ENCODE measurements at regions not wholly inside any gene's neighbourhood (a gene's known extent, or its start where the extent isn't known, plus 50 kb on each side); places are given as distances from the start of the nearest gene placed in this dataset.
"Not testable (repeated sequence)": the region's sequence is repeated elsewhere in the genome, so short reads cannot be mapped to it uniquely, and the experiment has no call there.

GRCh38 chr14:106248321-106249192, 722.2 kb downstream of the TMEM121 start:
- Histone ChIP-seq H3K79me2 (ENCODE audit: control insufficient read depth, insufficient read depth, low read length) (no peaks in the 10 kb centered on the region), H3K4me2 (ENCODE audit: insufficient read depth, low read length) (no peak overlapping the region), H4K20me1 (replicated peaks; ENCODE audit: control insufficient read depth, extremely low read depth, insufficient read depth, low read length) (no peaks in the 10 kb centered on the region), H3K9me3 (replicated peaks; ENCODE audit: control insufficient read depth, insufficient read depth, low read length) (peaks cover 3% of the 10 kb centered on the region), H3K36me3 (ENCODE audit: control insufficient read depth in 2 of 2, extremely low read depth in 1 of 2, insufficient read depth in 2 of 2, low read length in 2 of 2) (no peaks in the 10 kb centered on the region), H2AFZ (ENCODE audit: low read depth, low read length) (no peak overlapping the region), H3K27ac (ENCODE audit: insufficient read depth, low read depth, low read length) (no peak overlapping the region), H3K4me1 (ENCODE audit: control insufficient read depth, extremely low read depth, insufficient read depth, low read length) (no peaks in the 10 kb centered on the region), H3K9me1 (replicated peaks; ENCODE audit: control insufficient read depth, extremely low read depth, insufficient read depth, low read length) (no peaks in the 10 kb centered on the region), H3K4me3 (replicated peaks in 1 of 3; ENCODE audit: insufficient read depth in 1 of 3, low read depth in 1 of 3, low read length in 3 of 3) (no peak overlapping the region), H3K27me3 (ENCODE audit: control insufficient read depth in 2 of 2, insufficient read depth in 2 of 2, low read length in 2 of 2) (no peaks in the 10 kb centered on the region), H3K9ac (replicated peaks; ENCODE audit: extremely low read depth, insufficient read depth, low read length) (no peak overlapping the region)
- ChIA-PET POLR2A (no interaction called here), CTCF (no interaction called here)
- no peak for TF ChIP-seq FOS (IDR thresholded peaks at IDR 0.05; ENCODE audit: borderline replicate concordance, insufficient read depth, low read length)
- no peak for TF ChIP-seq GATA2 (IDR thresholded peaks at IDR 0.05; ENCODE audit: insufficient read depth, insufficient read length, low read depth, low read length)
- no peak for TF ChIP-seq MYC (IDR thresholded peaks at IDR 0.05; ENCODE audit: low read depth, low read length)
- FAIRE-seq (no peak), DNase-seq (ENCODE audit: low read depth, low spot score) (no peak)
- intact Hi-C loops (cut with micrococcal nuclease), result no loop called here
- BruUV-seq (replicated peaks), result no TSS peak
- dilution Hi-C loops (cut with MboI; ENCODE audit: extremely low pct_ligation_motif_present, low sequenced_read_pairs), result no loop called here

- H3K9ac ChIP-seq (replicated peaks; ENCODE audit: extremely low read depth, insufficient read depth, low read length); H4K20me1 ChIP-seq (replicated peaks; ENCODE audit: control insufficient read depth, extremely low read depth, insufficient read depth, low read length); H3K9me3 ChIP-seq (replicated peaks; ENCODE audit: control insufficient read depth, insufficient read depth, low read length); BruUV-seq (replicated peaks); H3K79me2 ChIP-seq (ENCODE audit: control insufficient read depth, insufficient read depth, low read length); intact Hi-C loops (cut with micrococcal nuclease); H3K9me1 ChIP-seq (replicated peaks; ENCODE audit: control insufficient read depth, extremely low read depth, insufficient read depth, low read length); H3K27ac ChIP-seq (ENCODE audit: insufficient read depth, low read depth, low read length); DNase-seq (ENCODE audit: low read depth, low spot score); dilution Hi-C loops (cut with MboI; ENCODE audit: extremely low pct_ligation_motif_present, low sequenced_read_pairs); CTCF ChIA-PET; H3K4me1 ChIP-seq (ENCODE audit: control insufficient read depth, extremely low read depth, insufficient read depth, low read length); FAIRE-seq; H3K4me3 ChIP-seq (replicated peaks in 1 of 3; ENCODE audit: insufficient read depth in 1 of 3, low read depth in 1 of 3, low read length in 3 of 3); H3K36me3 ChIP-seq (ENCODE audit: control insufficient read depth in 2 of 2, extremely low read depth in 1 of 2, insufficient read depth in 2 of 2, low read length in 2 of 2); H3K4me2 ChIP-seq (ENCODE audit: insufficient read depth, low read length); H3K27me3 ChIP-seq (ENCODE audit: control insufficient read depth in 2 of 2, insufficient read depth in 2 of 2, low read length in 2 of 2); POLR2A ChIA-PET; H2AFZ ChIP-seq (ENCODE audit: low read depth, low read length): not testable (repeated sequence)
Observed at GRCh38 chr14:106253995-106254394, 727.6 kb downstream of the TMEM121 start.

- DNase-seq (ENCODE audit: low read depth, low spot score); H2AFZ ChIP-seq (ENCODE audit: low read depth, low read length); H3K9me3 ChIP-seq (replicated peaks; ENCODE audit: control insufficient read depth, insufficient read depth, low read length); BruUV-seq (replicated peaks); H3K4me2 ChIP-seq (ENCODE audit: insufficient read depth, low read length); H3K79me2 ChIP-seq (ENCODE audit: control insufficient read depth, insufficient read depth, low read length); H3K9ac ChIP-seq (replicated peaks; ENCODE audit: extremely low read depth, insufficient read depth, low read length); FAIRE-seq; H3K27ac ChIP-seq (ENCODE audit: insufficient read depth, low read depth, low read length); H3K9me1 ChIP-seq (replicated peaks; ENCODE audit: control insufficient read depth, extremely low read depth, insufficient read depth, low read length); H3K27me3 ChIP-seq (ENCODE audit: control insufficient read depth in 2 of 2, insufficient read depth in 2 of 2, low read length in 2 of 2); intact Hi-C loops (cut with micrococcal nuclease); H3K4me3 ChIP-seq (replicated peaks in 1 of 3; ENCODE audit: insufficient read depth in 1 of 3, low read depth in 1 of 3, low read length in 3 of 3); CTCF ChIA-PET; POLR2A ChIA-PET; H4K20me1 ChIP-seq (replicated peaks; ENCODE audit: control insufficient read depth, extremely low read depth, insufficient read depth, low read length); H3K4me1 ChIP-seq (ENCODE audit: control insufficient read depth, extremely low read depth, insufficient read depth, low read length); dilution Hi-C loops (cut with MboI; ENCODE audit: extremely low pct_ligation_motif_present, low sequenced_read_pairs); H3K36me3 ChIP-seq (ENCODE audit: control insufficient read depth in 2 of 2, extremely low read depth in 1 of 2, insufficient read depth in 2 of 2, low read length in 2 of 2): not testable (repeated sequence)
Observed at GRCh38 chr14:106257569-106257994, 731.2 kb downstream of the TMEM121 start.

Data from endothelial cell of umbilical vein (primary cell).